GM20431 (cell line): ENCODE measurements at regions not wholly inside any gene's neighbourhood (a gene's known extent, or its start where the extent isn't known, plus 50 kb on each side); places are given as distances from the start of the nearest gene placed in this dataset.

Source experiments
- in situ Hi-C: fragments of 300-500 bp; cut with MseI, MboI; formaldehyde crosslinking; loops from one replicate; pipeline ENCODE4 v1.15.0; 2020; ENCODE audit warnings: low sequenced_read_pairs; ENCODE audit not compliant: unreplicated experiment

- in situ Hi-C loops: no loop called here
Measured at GRCh38 chr2:18122544-18123210, 244.2 kb downstream of the KCNS3 start.

GRCh38 chr2:18119883-18120282 lies 241.4 kb downstream of the KCNS3 start:
- in situ Hi-C loops: no loop called here

- in situ Hi-C loops: no loop called here
Measured at GRCh38 chr2:18118703-18119102, 240.2 kb downstream of the KCNS3 start.

- in situ Hi-C loops: no loop called here
Measured at GRCh38 chr2:18117592-18117991, 239.1 kb downstream of the KCNS3 start.

- in situ Hi-C loops: no loop called here
Measured at GRCh38 chr2:18110222-18110621, 231.8 kb downstream of the KCNS3 start.

GRCh38 chr2:18106841-18107240 lies 228.4 kb downstream of the KCNS3 start:
- in situ Hi-C loops: no loop called here

GRCh38 chr2:18105929-18106328 lies 227.5 kb downstream of the KCNS3 start:
- in situ Hi-C loops: no loop called here

- in situ Hi-C loops: no loop called here
Measured at GRCh38 chr2:18104595-18105224, 226.2 kb downstream of the KCNS3 start.

- in situ Hi-C loops: no loop called here
Measured at GRCh38 chr2:18096836-18097405, 218.5 kb downstream of the KCNS3 start.

GRCh38 chr2:18094277-18094676 lies 215.8 kb downstream of the KCNS3 start:
- in situ Hi-C loops: no loop called here

GRCh38 chr2:18093196-18093595 lies 214.7 kb downstream of the KCNS3 start:
- in situ Hi-C loops: no loop called here

GRCh38 chr2:18092760-18093159 lies 214.3 kb downstream of the KCNS3 start:
- in situ Hi-C loops: no loop called here

- in situ Hi-C loops: no loop called here
Measured at GRCh38 chr2:18085593-18085992, 207.1 kb downstream of the KCNS3 start.

- in situ Hi-C loops: no loop called here
Measured at GRCh38 chr2:18084376-18084775, 205.9 kb downstream of the KCNS3 start.

GRCh38 chr2:18083806-18084205 lies 205.3 kb downstream of the KCNS3 start:
- in situ Hi-C loops: no loop called here

GRCh38 chr2:18078216-18078615 lies 199.7 kb downstream of the KCNS3 start:
- in situ Hi-C loops: no loop called here

GRCh38 chr2:18077704-18078103 lies 199.2 kb downstream of the KCNS3 start:
- in situ Hi-C loops: no loop called here

- in situ Hi-C loops: no loop called here
Measured at GRCh38 chr2:18077231-18077630, 198.8 kb downstream of the KCNS3 start.

- in situ Hi-C loops: no loop called here
Measured at GRCh38 chr2:18074476-18074875, 196.0 kb downstream of the KCNS3 start.

GRCh38 chr2:18073601-18074000 lies 195.1 kb downstream of the KCNS3 start:
- in situ Hi-C loops: no loop called here

GRCh38 chr2:18067588-18068384 lies 189.3 kb downstream of the KCNS3 start:
- in situ Hi-C loops: no loop called here
